H9 (cell line): ENCODE measurements at regions not wholly inside any gene's neighbourhood (a gene's known extent, or its start where the extent isn't known, plus 50 kb on each side); places are given as distances from the start of the nearest gene placed in this dataset.

Experiments used
- DNase-seq: peaks from one replicate; pipeline ENCODE4 v3.0.0-alpha.2; 2017
- H2AFZ ChIP-seq: one replicate; pipeline ENCODE4 v1.6.1; 2013; ENCODE audit warnings: mild to moderate bottlenecking, low read length, control low read depth, moderate library complexity
- H2AK5ac ChIP-seq: 2 replicates; pipeline ENCODE4 v1.6.1; 2013; ENCODE audit warnings: low read length, control low read depth, mixed read lengths; ENCODE audit not compliant: insufficient read length
- H2BK120ac ChIP-seq: one replicate; pipeline ENCODE4 v1.6.1; 2013; ENCODE audit warnings: low read depth, mild to moderate bottlenecking, low read length, control low read depth, inconsistent platforms; ENCODE audit not compliant: poor library complexity, severe bottlenecking
- H2BK12ac ChIP-seq: 2 replicates; pipeline ENCODE4 v1.6.1; 2013; ENCODE audit warnings: low read length, control low read depth, mixed read lengths, low read depth; ENCODE audit not compliant: insufficient read length
- H2BK15ac ChIP-seq: 2 replicates; pipeline ENCODE4 v1.6.1; 2013; ENCODE audit warnings: low read depth, low read length, control low read depth
- H2BK20ac ChIP-seq: one replicate; pipeline ENCODE4 v1.6.1; 2013; ENCODE audit warnings: low read depth, mild to moderate bottlenecking, low read length, control low read depth, inconsistent platforms; ENCODE audit not compliant: poor library complexity, severe bottlenecking
- H2BK5ac ChIP-seq: 2 replicates; pipeline ENCODE4 v1.6.1; 2013; ENCODE audit warnings: low read length, control low read depth, mixed read lengths; ENCODE audit not compliant: insufficient read length
- H3K14ac ChIP-seq: 2 replicates; pipeline ENCODE4 v1.6.1; 2013; ENCODE audit warnings: low read length, control low read depth; ENCODE audit not compliant: insufficient read depth
- H3K18ac ChIP-seq: 2 replicates; pipeline ENCODE4 v1.6.1; 2013; ENCODE audit warnings: low read depth, mild to moderate bottlenecking, mixed read lengths, low read length, control low read depth; ENCODE audit not compliant: insufficient read length
- H3K23ac ChIP-seq: 2 replicates; pipeline ENCODE4 v1.6.1; 2013; ENCODE audit warnings: low read length, control low read depth, mixed read lengths, low read depth; ENCODE audit not compliant: insufficient read length
- H3K23me2 ChIP-seq: 2 replicates; pipeline ENCODE4 v1.6.1; 2013; ENCODE audit warnings: low read depth, mild to moderate bottlenecking, mixed read lengths, low read length, control low read depth; ENCODE audit not compliant: insufficient read length, poor library complexity, severe bottlenecking
- H3K27ac ChIP-seq: 2 replicates; pipeline ENCODE4 v1.5.1; 2013; ENCODE audit warnings: low read length, control low read depth, mixed read lengths, low read depth; ENCODE audit not compliant: insufficient read length
- H3K27me3 ChIP-seq: 2 replicates; pipeline ENCODE4 v1.6.1; 2013; ENCODE audit warnings: low read length, control low read depth, inconsistent platforms; ENCODE audit not compliant: insufficient read depth
- H3K4ac ChIP-seq: 2 replicates; pipeline ENCODE4 v1.6.1; 2013; ENCODE audit warnings: low read depth, mild to moderate bottlenecking, control low read depth, inconsistent platforms, low read length, moderate library complexity
- H3K4me1 ChIP-seq: 2 replicates; pipeline ENCODE4 v1.6.1; 2013; ENCODE audit warnings: low read length, control low read depth, inconsistent platforms; ENCODE audit not compliant: insufficient read depth
- H3K4me2 ChIP-seq: 2 replicates; pipeline ENCODE4 v1.6.1; 2013; ENCODE audit warnings: low read length, control low read depth, mixed read lengths; ENCODE audit not compliant: insufficient read length, insufficient read depth
- H3K56ac ChIP-seq: 2 replicates; pipeline ENCODE4 v1.6.1; 2013; ENCODE audit warnings: low read depth, mild to moderate bottlenecking, mixed read lengths, low read length, control low read depth; ENCODE audit not compliant: insufficient read length
- H3K79me1 ChIP-seq: 2 replicates; pipeline ENCODE4 v1.6.1; 2013; ENCODE audit warnings: low read depth, mild to moderate bottlenecking, moderate library complexity, low read length, control low read depth, inconsistent platforms; ENCODE audit not compliant: insufficient read depth, poor library complexity, severe bottlenecking
- H3K79me2 ChIP-seq: 2 replicates; pipeline ENCODE4 v1.6.1; 2013; ENCODE audit warnings: low read length, control low read depth, inconsistent platforms; ENCODE audit not compliant: insufficient read depth
- H3K9ac ChIP-seq: 2 replicates; pipeline ENCODE4 v1.6.1; 2013; ENCODE audit warnings: low read length, control low read depth, mixed read lengths; ENCODE audit not compliant: insufficient read length; ENCODE audit errors: extremely low read depth
- H3K9me3 ChIP-seq: one replicate; pipeline ENCODE4 v1.6.1; 2013; ENCODE audit warnings: low read depth, low read length, inconsistent platforms; ENCODE audit not compliant: control insufficient read depth
- H3T11ph ChIP-seq: one replicate; pipeline ENCODE4 v1.6.1; 2013; ENCODE audit warnings: mild to moderate bottlenecking, low read length, control low read depth, inconsistent platforms
- H4K20me1 ChIP-seq: one replicate; pipeline ENCODE4 v1.6.1; 2013; ENCODE audit not compliant: control insufficient read depth, insufficient read length, insufficient read depth
- H4K5ac ChIP-seq: 2 replicates; pipeline ENCODE4 v1.6.1; 2013; ENCODE audit warnings: low read depth, mild to moderate bottlenecking, mixed read lengths, low read length, control low read depth; ENCODE audit not compliant: insufficient read length
- H4K8ac ChIP-seq: replicated peaks from 2 replicates; pipeline ENCODE4 v1.6.1; 2013; ENCODE audit warnings: low read length, control low read depth, mixed read lengths, low read depth; ENCODE audit not compliant: insufficient read length
- H4K91ac ChIP-seq: 2 replicates; pipeline ENCODE4 v1.6.1; 2013; ENCODE audit warnings: low read depth, mild to moderate bottlenecking, moderate library complexity, mixed read lengths, low read length, control low read depth; ENCODE audit not compliant: insufficient read length
- H3K27ac Mint-ChIP-seq, 3 experiments: 2 replicates in 2 of 3; 3 replicates in 1 of 3; pipeline ENCODE4 v1.8.0; 2020 to 2021; ENCODE audit warnings: mixed read lengths in 3 of 3, mild to moderate bottlenecking in 1 of 3, moderate library complexity in 1 of 3
- H3K27me3 Mint-ChIP-seq: 2 replicates; pipeline ENCODE4 v1.8.0; 2021; ENCODE audit warnings: low read depth, mild to moderate bottlenecking, moderate library complexity, mixed read lengths
- H3K36me3 Mint-ChIP-seq, 3 experiments: 2 replicates in 2 of 3; 3 replicates in 1 of 3; pipeline ENCODE4 v1.8.0; 2020 to 2021; ENCODE audit warnings: low read depth in 3 of 3, mixed read lengths in 3 of 3; ENCODE audit not compliant: insufficient read depth in 1 of 3
- H3K4me1 Mint-ChIP-seq, 2 experiments: 2 replicates each; pipeline ENCODE4 v1.8.0; 2020; ENCODE audit warnings: mixed read lengths in 2 of 2
- H3K4me3 Mint-ChIP-seq, 2 experiments: 2 replicates in 1 of 2; 3 replicates in 1 of 2; pipeline ENCODE4 v1.8.0; 2020 to 2021; ENCODE audit warnings: mild to moderate bottlenecking in 2 of 2, mixed read lengths in 2 of 2, moderate library complexity in 1 of 2
- H3K9me3 Mint-ChIP-seq, 2 experiments: 2 replicates in 1 of 2; 3 replicates in 1 of 2; pipeline ENCODE4 v1.8.0; 2020; ENCODE audit warnings: mild to moderate bottlenecking in 2 of 2, mixed read lengths in 2 of 2, moderate library complexity in 1 of 2
- CTCF ChIP-seq: fragments of 200-600 bp; sonication (generic); conservative IDR thresholded peaks from 3 replicates; pipeline ENCODE4 v1.8.0; 2021; ENCODE audit warnings: antibody characterized with exemption, mild to moderate bottlenecking
- WGBS: extraction: QIAGEN DNeasy Blood & Tissue Kit; methylation state at CpG from one replicate; pipeline ENCODE4 v1.1.7; 2013; ENCODE audit warnings: missing lambda C conversion rate, low lambda C conversion rate, mixed read lengths; ENCODE audit not compliant: insufficient read length; ENCODE audit errors: extremely low coverage; 5-methylcytosine and 5-hydroxymethylcytosine counted together

DNA sequence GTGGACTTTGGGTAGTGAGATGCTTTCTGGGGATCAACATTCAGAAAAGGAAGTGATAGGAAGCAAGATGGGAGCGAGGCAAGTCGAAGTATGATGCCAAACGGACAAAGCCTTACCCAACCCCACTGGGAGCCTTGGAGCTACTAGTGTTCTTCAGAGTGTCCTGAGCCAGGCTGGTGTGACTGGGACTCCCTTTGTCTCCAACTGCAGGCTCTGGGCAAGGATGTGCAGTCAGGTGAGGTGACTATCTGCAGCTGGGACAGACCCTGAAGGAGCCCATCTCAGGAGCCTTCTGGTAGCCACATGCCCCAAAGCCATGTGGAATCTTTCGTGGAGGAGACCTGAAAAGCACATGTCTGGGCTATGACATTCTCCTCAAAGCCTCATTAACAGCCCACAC, 360.6 kb downstream of the MTRR start:
- no peaks in the 10 kb centered on the region for H3K4me1 Mint-ChIP-seq
- no peak overlapping the region for H2BK12ac ChIP-seq
- H3K27me3 Mint-ChIP-seq = peaks cover 1% of the 10 kb centered on the region; the same call in 1 of the 2 replicates
- no peak overlapping the region for H4K8ac ChIP-seq
- TF ChIP-seq CTCF = no peak
- H4K91ac ChIP-seq = no peak overlapping the region
- H3K79me2 ChIP-seq = no peaks in the 10 kb centered on the region
- H3K27me3 ChIP-seq = no peaks in the 10 kb centered on the region
- H3K9ac ChIP-seq = no peak overlapping the region
- H3K23me2 ChIP-seq = no peaks in the 10 kb centered on the region
- H3K4me3 Mint-ChIP-seq = no peak overlapping the region
- H3K23ac ChIP-seq = no peak overlapping the region
- H2BK120ac ChIP-seq = no peak overlapping the region
- no peak overlapping the region for H3K56ac ChIP-seq
- H4K5ac ChIP-seq = no peak overlapping the region
- no peaks in the 10 kb centered on the region for H3K9me3 ChIP-seq
- H3K18ac ChIP-seq = no peak overlapping the region
- H3K9me3 Mint-ChIP-seq = no peaks in the 10 kb centered on the region; a peak in 2 of 5 replicates
- H3K27ac ChIP-seq = no peak overlapping the region
- H2BK5ac ChIP-seq = no peak overlapping the region
- no peak overlapping the region for H3T11ph ChIP-seq
- H2AFZ ChIP-seq = no peak overlapping the region
- H3K79me1 ChIP-seq = no peaks in the 10 kb centered on the region
- H3K27ac Mint-ChIP-seq = no peak overlapping the region
- no peak overlapping the region for H3K4ac ChIP-seq
- no peak overlapping the region for H3K4me2 ChIP-seq
- no peaks in the 10 kb centered on the region for H3K4me1 ChIP-seq
- no peak overlapping the region for H2AK5ac ChIP-seq
- H3K14ac ChIP-seq = no peak overlapping the region
- no peak for DNase-seq
- H3K36me3 Mint-ChIP-seq = no peaks in the 10 kb centered on the region
- no peak overlapping the region for H2BK20ac ChIP-seq
- H2BK15ac ChIP-seq = no peak overlapping the region
- no CpG with 5 or more reads among the region's 4 CpGs for WGBS
- H4K20me1 ChIP-seq = no peaks in the 10 kb centered on the region
